Esophagus squamous epithelium (tissue), 4 donors: ENCODE measurements at regions not wholly inside any gene's neighbourhood (a gene's known extent, or its start where the extent isn't known, plus 50 kb on each side); places are given as distances from the start of the nearest gene placed in this dataset.

Source experiments
- POLR2A ChIP-seq, 4 donors: fragments of 450-650 bp; IDR thresholded peaks; one replicate each; pipeline ENCODE4 v1.6.1; 2017; ENCODE audit warnings: antibody characterized with exemption in 4 of 4, mild to moderate bottlenecking in 4 of 4, moderate library complexity in 3 of 4
- TF ChIP-seq, protein P1 (sequence below), 6 experiments: fragments of 450-650 bp in 4 of 6; fragments of 200-600 bp in 2 of 6; sonication (generic) in 2 of 6; IDR thresholded peaks; one replicate each; pipeline ENCODE4 v1.5.1; 2016 to 2019; ENCODE audit warnings: antibody characterized with exemption in 6 of 6, mild to moderate bottlenecking in 4 of 6, moderate library complexity in 4 of 6

DNA sequence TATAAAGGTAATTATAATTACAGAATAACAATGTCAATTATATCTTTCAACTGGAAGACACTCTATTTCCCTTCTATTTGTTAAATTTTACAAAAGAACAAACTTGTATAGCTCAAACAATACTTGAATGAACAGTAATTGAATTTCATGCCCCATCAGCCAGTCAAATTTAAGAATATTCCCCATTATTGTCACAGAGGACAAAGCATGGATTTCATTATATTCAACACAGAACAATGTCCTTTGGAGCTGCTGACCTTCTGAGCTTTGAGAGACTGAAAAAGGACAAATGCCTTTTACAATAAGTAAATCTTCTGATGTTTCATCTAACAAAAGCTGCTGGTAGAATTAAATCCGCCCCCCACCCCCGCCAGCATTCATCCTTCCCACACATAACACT, 187.5 kb upstream of the MC4R start:
- TF ChIP-seq POLR2A (IDR thresholded peaks at IDR 0.05): no peak
- TF ChIP-seq, protein P1, sequence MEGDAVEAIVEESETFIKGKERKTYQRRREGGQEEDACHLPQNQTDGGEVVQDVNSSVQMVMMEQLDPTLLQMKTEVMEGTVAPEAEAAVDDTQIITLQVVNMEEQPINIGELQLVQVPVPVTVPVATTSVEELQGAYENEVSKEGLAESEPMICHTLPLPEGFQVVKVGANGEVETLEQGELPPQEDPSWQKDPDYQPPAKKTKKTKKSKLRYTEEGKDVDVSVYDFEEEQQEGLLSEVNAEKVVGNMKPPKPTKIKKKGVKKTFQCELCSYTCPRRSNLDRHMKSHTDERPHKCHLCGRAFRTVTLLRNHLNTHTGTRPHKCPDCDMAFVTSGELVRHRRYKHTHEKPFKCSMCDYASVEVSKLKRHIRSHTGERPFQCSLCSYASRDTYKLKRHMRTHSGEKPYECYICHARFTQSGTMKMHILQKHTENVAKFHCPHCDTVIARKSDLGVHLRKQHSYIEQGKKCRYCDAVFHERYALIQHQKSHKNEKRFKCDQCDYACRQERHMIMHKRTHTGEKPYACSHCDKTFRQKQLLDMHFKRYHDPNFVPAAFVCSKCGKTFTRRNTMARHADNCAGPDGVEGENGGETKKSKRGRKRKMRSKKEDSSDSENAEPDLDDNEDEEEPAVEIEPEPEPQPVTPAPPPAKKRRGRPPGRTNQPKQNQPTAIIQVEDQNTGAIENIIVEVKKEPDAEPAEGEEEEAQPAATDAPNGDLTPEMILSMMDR (IDR thresholded peaks at IDR 0.05): no peak
